ENCODE measurements at regions not wholly inside any gene's neighbourhood (a gene's known extent, or its start where the extent isn't known, plus 50 kb on each side); places are given as distances from the start of the nearest gene placed in this dataset.
"Not testable (repeated sequence)": the region's sequence is repeated elsewhere in the genome, so short reads cannot be mapped to it uniquely, and the experiment has no call there.

DNA sequence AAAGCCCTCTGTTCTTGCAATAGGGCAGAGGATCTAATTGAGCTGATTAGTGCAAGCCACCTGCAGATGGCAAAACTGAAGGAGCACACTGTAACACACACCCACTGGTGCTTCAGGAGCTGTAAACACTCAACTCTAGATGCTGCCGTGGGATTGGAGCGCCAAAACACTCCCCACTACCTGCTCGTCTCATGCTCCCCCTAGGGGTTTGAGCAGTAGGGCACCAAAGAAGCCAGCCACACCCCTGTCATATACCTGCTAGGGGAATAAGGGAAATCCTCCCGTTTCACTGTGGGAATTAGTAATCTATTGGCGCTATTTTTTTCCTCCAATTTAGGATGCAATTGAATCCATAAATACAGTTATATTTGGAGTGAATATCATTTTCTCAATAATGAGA lies 360.2 kb downstream of the GLUD2 start:
- DNase-seq (ENCODE audit: low read depth in 2 of 3, low spot score in 1 of 3): no peak

GRCh38 chrX:121431514-121431913 lies 384.1 kb downstream of the GLUD2 start:
- not testable (repeated sequence) for DNase-seq (ENCODE audit: low read depth in 2 of 3, low spot score in 1 of 3)

DNA sequence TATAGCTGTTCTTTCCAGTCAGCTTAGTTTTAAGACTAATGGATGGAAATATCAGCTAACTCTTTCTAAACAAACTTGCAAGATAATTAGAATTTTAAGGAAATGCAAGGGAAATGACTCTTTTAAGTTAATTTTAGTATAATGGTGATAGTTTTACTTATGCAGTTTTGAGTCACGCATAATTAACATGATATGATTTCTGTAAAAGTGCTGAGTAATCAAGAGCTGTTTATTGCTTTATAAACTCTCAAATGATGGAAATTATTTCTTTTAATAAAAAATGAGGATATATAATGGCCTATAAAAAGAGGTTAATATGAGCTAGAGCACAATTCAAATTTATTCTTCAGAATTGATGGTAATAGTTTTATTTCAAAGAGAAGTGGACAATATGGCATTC lies 385.9 kb downstream of the GLUD2 start:
- no peak for DNase-seq (ENCODE audit: low read depth in 2 of 3, low spot score in 1 of 3)

GRCh38 chrX:121437666-121438065 lies 390.3 kb downstream of the GLUD2 start:
- DNase-seq (ENCODE audit: low read depth in 2 of 3, low spot score in 1 of 3): not testable (repeated sequence)

DNA sequence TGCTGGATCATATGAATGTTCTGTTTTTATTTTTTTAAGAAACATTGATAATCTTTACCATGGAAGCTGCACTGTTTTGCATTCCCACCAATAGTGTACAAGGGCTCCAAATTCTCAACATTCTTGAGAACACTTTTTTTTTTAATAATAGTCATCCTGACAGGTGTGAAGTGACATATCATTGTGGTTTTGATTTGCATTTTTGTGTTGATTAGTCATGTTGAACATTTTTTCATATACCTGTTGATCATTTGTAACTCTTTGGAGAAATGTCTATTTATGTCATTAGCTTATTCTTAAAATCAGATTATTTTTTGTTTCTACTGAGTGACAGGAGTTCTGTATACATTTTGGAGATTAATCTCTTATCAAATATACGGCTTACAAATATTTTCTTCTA lies 408.5 kb downstream of the GLUD2 start:
- DNase-seq (ENCODE audit: low read depth in 2 of 3, low spot score in 1 of 3): no peak

DNA sequence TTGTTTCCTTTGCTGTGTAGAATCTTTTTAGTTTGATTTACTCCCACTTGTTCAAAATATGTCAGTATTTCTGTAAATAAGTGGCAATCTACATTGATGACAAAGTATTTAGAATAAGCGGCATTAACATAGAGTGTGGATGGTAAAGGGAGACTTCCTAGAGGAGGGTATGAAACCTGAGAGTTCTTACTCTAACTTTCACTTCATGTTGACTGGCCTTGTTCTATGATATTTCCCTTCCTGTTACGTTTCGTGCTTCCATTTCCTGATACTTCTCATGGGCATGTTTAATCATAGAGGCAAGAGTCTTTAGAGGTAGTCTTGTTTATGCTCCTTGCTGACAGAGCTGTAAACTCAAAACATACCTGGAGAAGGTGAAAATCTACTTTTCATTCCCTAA lies 408.9 kb downstream of the GLUD2 start:
- no peak for DNase-seq (ENCODE audit: low read depth in 2 of 3, low spot score in 1 of 3)

- no peak for DNase-seq (ENCODE audit: low read depth in 2 of 3, low spot score in 1 of 3)
Measured at GRCh38 chrX:121457096-121457495, 409.7 kb downstream of the GLUD2 start.

GRCh38 chrX:121479406-121479805 lies 432.0 kb downstream of the GLUD2 start:
- DNase-seq (ENCODE audit: low read depth in 2 of 3, low spot score in 1 of 3): no peak

DNA sequence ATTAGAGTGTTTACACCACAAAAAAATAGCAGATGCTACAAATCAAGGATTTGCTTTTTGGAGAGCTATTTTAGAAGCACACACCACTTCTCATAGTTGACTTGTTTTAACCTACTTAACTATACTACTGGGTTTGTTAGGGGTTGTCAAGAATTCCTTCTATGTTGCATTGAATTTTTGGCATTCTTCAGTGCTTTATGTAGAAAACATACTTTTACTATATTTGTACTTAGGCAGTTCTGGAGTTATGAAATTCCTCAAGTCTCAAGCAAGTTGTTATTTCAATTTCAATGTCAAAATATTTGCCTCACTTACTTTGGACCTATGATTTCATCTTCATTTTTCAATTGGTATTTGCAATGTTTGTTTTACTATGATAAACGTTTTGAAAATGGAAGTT lies 449.6 kb downstream of the GLUD2 start:
- DNase-seq (ENCODE audit: low read depth in 2 of 3, low spot score in 1 of 3): no peak

DNA sequence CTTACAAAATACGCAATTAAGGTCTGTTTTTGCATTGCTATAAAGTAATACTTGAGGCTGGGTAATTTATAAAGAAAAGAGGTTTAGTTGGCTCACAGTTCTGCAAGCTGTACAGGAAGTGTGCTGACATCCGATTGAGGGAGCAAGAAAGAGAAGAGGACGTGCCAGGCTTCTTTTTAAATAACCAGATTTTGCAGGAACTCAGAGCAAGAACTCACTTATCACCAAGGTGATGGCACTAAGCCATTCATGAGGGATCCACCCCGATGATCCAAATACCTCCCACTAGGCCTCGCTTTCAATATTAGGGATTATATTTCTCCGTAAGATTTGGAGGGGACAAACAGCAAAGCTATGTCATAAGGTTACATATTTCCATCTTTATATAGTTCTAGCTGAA lies 456.7 kb downstream of the GLUD2 start:
- no peak for DNase-seq (ENCODE audit: low read depth in 2 of 3, low spot score in 1 of 3)

DNA sequence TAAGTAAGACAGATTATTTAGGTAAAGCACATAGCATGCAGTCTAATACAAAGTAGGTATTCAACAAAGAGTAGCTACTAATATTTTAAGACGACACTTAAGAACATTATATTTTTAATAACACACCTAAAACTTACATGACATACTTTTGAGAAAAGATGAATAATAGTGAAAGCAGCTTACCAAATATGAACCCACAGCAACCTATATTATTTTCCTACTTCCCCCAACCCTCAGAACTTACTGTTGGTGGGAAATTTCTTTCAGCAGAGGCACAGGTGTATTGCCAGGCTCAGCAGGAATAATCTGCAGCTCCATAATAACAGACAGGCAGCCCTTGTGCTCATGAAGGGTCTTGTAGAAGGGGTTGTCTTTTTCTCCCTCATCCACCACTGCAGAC lies 498.9 kb downstream of the GLUD2 start:
- no peak for DNase-seq (ENCODE audit: low read depth in 2 of 3, low spot score in 1 of 3)

- DNase-seq (ENCODE audit: low read depth in 2 of 3, low spot score in 1 of 3): no peak
Measured at GRCh38 chrX:121558886-121559285, 511.5 kb downstream of the GLUD2 start.

- no peak for DNase-seq (ENCODE audit: low read depth in 2 of 3, low spot score in 1 of 3)
Measured at GRCh38 chrX:121562616-121563015, 515.2 kb downstream of the GLUD2 start.

DNA sequence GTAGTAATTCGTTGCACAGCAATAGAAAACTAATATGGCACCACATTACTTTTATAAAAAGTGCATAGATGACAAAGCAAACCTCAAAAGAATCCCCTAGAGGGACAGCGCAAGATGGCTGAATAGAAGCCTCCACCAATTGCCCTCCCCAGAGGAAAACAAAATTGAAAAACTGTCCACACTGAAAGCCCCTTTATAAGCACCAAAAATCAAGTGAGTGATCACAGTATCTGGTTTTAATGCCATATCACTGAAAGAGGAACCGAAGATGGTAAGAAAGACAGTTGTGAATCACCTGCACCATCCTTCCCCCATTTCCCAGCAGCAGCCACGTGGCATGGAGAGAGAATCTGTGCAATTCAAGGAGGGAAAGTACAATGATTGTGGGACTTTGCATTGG lies 522.2 kb downstream of the GLUD2 start:
- DNase-seq (ENCODE audit: low read depth in 2 of 3, low spot score in 1 of 3): no peak

GRCh38 chrX:121570072-121570841 lies 522.8 kb downstream of the GLUD2 start:
- DNase-seq (ENCODE audit: low read depth in 2 of 3, low spot score in 1 of 3): no peak

GRCh38 chrX:121571333-121571732 lies 523.9 kb downstream of the GLUD2 start:
- no peak for DNase-seq (ENCODE audit: low read depth in 2 of 3, low spot score in 1 of 3)

DNA sequence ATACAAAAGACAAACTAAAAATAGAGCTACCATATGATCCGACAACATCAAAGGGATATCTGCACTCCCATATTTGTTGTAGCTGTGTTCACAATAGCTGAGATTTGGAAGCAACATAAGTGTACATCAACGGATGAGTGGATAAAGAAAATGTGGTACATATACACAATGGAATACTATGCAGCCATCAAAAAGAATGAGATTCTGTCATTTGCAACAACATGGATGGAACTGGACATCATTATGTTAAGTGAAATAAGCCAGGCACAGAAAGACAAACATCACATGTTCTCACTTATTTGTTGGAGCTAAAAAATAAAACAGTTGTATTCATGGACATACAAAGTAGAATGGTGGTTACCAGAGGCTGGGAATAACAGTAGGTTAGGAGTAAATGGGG lies 527.0 kb downstream of the GLUD2 start:
- DNase-seq (ENCODE audit: low read depth in 2 of 3, low spot score in 1 of 3): not testable (repeated sequence)

GRCh38 chrX:121579016-121579760 lies 531.8 kb downstream of the GLUD2 start:
- DNase-seq (ENCODE audit: low read depth in 2 of 3, low spot score in 1 of 3): no peak

DNA sequence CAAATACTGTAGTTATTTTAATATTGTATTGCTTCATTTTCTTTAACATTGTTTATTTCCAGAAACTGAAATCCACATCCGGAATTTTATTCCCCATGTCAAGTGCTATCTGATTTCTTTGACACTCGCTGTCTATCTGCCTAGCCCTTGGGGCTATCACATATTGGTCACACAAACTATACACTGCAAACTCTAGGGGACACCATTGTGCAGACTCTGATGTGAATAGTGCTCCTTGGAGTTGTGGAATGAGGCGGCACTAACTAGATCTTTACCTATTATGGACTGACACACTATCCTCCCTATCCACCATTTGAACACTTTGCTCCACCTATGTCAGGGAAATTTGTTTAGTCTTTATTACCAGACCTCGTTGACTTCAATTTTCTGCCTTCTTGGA lies 534.5 kb downstream of the GLUD2 start:
- no peak for DNase-seq (ENCODE audit: low read depth in 2 of 3, low spot score in 1 of 3)

DNA sequence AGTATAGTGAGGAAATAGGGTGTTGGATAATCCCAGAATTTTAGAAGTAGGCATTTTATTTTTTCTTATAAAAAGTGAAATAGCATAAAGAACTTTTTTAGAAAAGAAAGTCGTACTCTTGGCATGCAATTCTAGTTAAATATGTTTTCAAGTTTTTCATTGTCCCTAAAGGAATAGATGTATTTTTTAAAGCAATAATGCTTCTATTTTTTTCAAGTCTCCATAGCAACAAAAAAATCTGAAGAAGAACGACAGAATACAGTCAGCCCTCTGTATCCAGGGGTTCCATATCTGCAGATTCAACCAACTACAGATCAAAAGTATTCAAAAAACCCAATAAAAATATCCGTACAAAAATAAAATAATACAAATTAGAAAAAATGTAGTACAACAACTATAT lies 538.2 kb downstream of the GLUD2 start:
- DNase-seq (ENCODE audit: low read depth in 2 of 3, low spot score in 1 of 3): no peak

GRCh38 chrX:121592884-121593283 lies 545.5 kb downstream of the GLUD2 start:
- no peak for DNase-seq (ENCODE audit: low read depth in 2 of 3, low spot score in 1 of 3)

DNA sequence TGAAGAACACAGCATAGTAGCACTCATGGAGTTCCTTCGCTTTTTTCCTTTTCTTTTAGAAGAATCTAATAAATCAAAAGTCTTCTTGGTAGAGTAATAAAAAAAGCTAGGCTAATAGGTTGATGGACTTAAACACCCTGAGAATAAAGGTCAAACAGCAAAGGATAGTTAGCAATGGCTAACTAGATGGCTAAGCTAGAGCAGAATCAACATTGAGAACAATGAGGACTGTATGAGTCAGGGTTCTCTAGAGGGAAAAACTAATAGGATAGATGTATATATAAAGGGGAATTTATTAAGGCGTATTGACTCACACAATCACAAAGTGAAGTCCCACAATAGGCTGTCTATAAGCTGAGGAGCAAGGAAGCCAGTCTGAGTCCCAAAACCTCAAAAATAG lies 550.9 kb downstream of the GLUD2 start:
- DNase-seq (ENCODE audit: low read depth in 2 of 3, low spot score in 1 of 3): no peak

DNA sequence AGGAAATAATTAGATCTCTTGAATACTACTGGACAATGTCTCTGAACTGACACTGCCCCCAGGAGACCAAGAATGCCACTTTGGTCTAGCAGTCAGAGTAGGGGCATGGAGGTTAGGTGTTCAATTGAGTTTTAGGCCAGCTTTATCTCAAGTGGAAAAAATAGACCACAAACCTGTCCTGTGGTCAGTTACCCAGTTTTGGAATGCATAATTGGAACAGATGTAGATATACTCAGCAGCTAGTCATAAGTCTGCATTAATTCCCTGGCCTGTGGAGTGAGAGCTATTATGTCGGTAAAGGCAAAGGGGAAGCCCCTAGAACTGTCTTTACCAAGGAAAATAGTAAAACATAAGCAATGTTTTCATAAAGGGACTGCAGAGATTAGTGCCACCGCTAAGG lies 587.7 kb downstream of the GLUD2 start:
- DNase-seq (ENCODE audit: low read depth in 2 of 3, low spot score in 1 of 3): no peak

Data from stimulated activated CD4-positive, alpha-beta T cell treated with anti-CD3 and anti-CD28 coated beads, Interleukin-12 subunit alpha, Interleukin-12 subunit beta, amount 100 ng/mL, for 48 hours (primary cell).